Ishikawa (cell line): ENCODE measurements at regions not wholly inside any gene's neighbourhood (a gene's known extent, or its start where the extent isn't known, plus 50 kb on each side); places are given as distances from the start of the nearest gene placed in this dataset.

Experiments
- CEBPB ChIP-seq: IDR thresholded peaks from 2 replicates; pipeline ENCODE4 v1.6.1; 2012
- CREB1 ChIP-seq: IDR thresholded peaks from 2 replicates; pipeline ENCODE4 v1.6.1; 2012; ENCODE audit warnings: low read depth
- EGR1 ChIP-seq: IDR thresholded peaks from 2 replicates; pipeline ENCODE4 v1.6.1; 2012
- EP300 ChIP-seq: IDR thresholded peaks from 2 replicates; pipeline ENCODE4 v1.6.1; 2012; ENCODE audit warnings: borderline replicate concordance
- FOXM1 ChIP-seq: IDR thresholded peaks from 2 replicates; pipeline ENCODE4 v1.6.1; 2012; ENCODE audit warnings: low read depth, borderline replicate concordance
- NFIC ChIP-seq: IDR thresholded peaks from 2 replicates; pipeline ENCODE4 v1.6.1; 2012
- RAD21 ChIP-seq: IDR thresholded peaks from 2 replicates; pipeline ENCODE4 v1.6.1; 2012; ENCODE audit warnings: low read depth
- REST ChIP-seq: IDR thresholded peaks from 2 replicates; pipeline ENCODE4 v1.6.1; 2012; ENCODE audit warnings: low read depth, mild to moderate bottlenecking
- TAF1 ChIP-seq: IDR thresholded peaks from 2 replicates; pipeline ENCODE4 v1.6.1; 2012; ENCODE audit warnings: low read depth, mild to moderate bottlenecking
- TCF12 ChIP-seq: IDR thresholded peaks from 2 replicates; pipeline ENCODE4 v1.6.1; 2012; ENCODE audit warnings: low read depth
- TEAD4 ChIP-seq: IDR thresholded peaks from 2 replicates; pipeline ENCODE4 v1.6.1; 2012
- USF1 ChIP-seq: IDR thresholded peaks from 2 replicates; pipeline ENCODE4 v1.6.1; 2012
- YY1 ChIP-seq: IDR thresholded peaks from 2 replicates; pipeline ENCODE4 v1.6.1; 2012; ENCODE audit warnings: low read depth
- ZBTB7A ChIP-seq: IDR thresholded peaks from 2 replicates; pipeline ENCODE4 v1.6.1; 2012; ENCODE audit warnings: low read depth
- TF ChIP-seq, protein P1 (sequence below): IDR thresholded peaks from 2 replicates; pipeline ENCODE4 v1.6.1; 2012

GRCh38 chr3:54065140-54065539 is 57.2 kb upstream of the CACNA2D3 start:
- TF ChIP-seq YY1 (no peak), RAD21 (no peak), REST (no peak), CEBPB (no peak), USF1 (no peak), EGR1 (no peak), ZBTB7A (no peak), CREB1 (no peak), EP300 (no peak)

- TF ChIP-seq, protein P1, sequence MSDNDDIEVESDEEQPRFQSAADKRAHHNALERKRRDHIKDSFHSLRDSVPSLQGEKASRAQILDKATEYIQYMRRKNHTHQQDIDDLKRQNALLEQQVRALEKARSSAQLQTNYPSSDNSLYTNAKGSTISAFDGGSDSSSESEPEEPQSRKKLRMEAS: no peak
- TF ChIP-seq ZBTB7A: no peak
- TF ChIP-seq CEBPB: no peak
- no peak for TF ChIP-seq TEAD4
- no peak for TF ChIP-seq YY1
- no peak for TF ChIP-seq TCF12
- TF ChIP-seq RAD21: no peak
- no peak for TF ChIP-seq EP300
- no peak for TF ChIP-seq EGR1
- TF ChIP-seq NFIC: no peak
- TF ChIP-seq FOXM1: no peak
- TF ChIP-seq TAF1: no peak
These were observed 57.9 kb upstream of the CACNA2D3 start for GRCh38 chr3:54064486-54064885.

DNA sequence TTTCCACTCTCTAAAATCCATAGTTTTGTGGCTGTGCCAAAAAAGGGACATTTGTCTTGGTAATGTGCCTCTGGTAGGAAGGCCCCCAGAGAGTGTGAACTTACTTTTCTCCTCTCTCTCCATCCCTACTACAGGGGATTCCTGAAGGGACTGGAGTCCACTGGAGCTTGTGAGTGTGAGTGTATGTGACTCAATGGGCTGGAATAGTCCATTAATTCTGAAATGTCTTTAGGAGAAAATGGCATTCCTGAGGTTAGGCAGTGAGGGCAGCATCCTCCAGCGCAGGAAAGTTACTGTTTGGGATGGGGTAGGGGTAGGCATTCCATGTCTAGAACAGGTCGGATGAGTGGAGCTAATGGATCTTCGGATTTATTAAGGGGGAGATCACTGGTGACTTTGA is 59.8 kb upstream of the CACNA2D3 start:
- no peak for TF ChIP-seq EGR1
- no peak for TF ChIP-seq ZBTB7A
- no peak for TF ChIP-seq CREB1

GRCh38 chr3:54056521-54056920 is 65.8 kb upstream of the CACNA2D3 start:
- TF ChIP-seq ZBTB7A: no peak
- TF ChIP-seq EGR1: no peak
- TF ChIP-seq CREB1: no peak
- TF ChIP-seq REST: no peak
- no peak for TF ChIP-seq TEAD4
- no peak for TF ChIP-seq RAD21
- no peak for TF ChIP-seq TCF12
- TF ChIP-seq TAF1: no peak
- no peak for TF ChIP-seq CEBPB

DNA sequence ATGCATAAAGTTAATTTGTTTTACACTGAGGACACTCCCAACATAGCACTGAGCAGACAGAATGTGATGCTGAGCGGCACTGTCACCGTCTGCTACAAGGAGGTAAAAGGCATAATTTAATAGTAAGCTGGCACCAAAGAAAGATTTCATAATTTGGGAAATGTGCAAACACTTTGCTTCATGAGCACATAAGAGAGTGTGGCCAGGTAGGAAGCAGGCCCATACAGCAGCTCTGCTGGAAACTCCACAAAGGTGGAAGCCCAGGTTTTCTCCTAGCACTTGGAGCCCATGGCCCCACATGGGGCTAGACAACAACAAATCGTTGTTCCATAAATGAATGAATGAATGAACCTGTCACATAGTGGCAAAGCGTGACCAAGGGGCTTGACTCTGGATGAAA is 68.5 kb upstream of the CACNA2D3 start:
- no peak for TF ChIP-seq CREB1
- no peak for TF ChIP-seq RAD21
- TF ChIP-seq FOXM1: no peak
- no peak for TF ChIP-seq NFIC
- no peak for TF ChIP-seq USF1
- TF ChIP-seq, protein P1: no peak
- TF ChIP-seq REST: no peak
- no peak for TF ChIP-seq CEBPB
- no peak for TF ChIP-seq TAF1
- TF ChIP-seq TEAD4: no peak
- TF ChIP-seq EGR1: no peak
- no peak for TF ChIP-seq EP300
- no peak for TF ChIP-seq ZBTB7A
- TF ChIP-seq YY1: no peak
- TF ChIP-seq TCF12: no peak
